ENCODE measurements at regions not wholly inside any gene's neighbourhood (a gene's known extent, or its start where the extent isn't known, plus 50 kb on each side); places are given as distances from the start of the nearest gene placed in this dataset.

DNA sequence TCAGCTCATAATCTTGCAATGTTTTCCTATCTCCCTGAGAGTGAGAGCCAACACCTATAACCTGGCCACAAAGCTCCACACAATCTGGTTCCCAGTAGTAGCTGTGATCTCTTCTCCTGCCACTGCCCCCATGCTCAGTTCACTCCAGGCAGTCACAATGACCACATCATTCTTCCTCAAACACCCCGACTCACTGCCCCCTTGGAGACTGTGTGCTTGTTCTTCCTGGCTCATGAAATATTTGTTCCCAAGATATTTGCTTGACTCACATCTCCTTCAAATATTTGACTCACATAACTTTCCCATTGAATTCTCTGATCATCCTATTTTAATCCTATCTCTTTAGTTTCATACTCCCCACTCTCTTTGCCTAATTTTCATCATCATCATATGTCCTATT lies 173.7 kb downstream of the AREG start:
- no peak for DNase-seq

DNA sequence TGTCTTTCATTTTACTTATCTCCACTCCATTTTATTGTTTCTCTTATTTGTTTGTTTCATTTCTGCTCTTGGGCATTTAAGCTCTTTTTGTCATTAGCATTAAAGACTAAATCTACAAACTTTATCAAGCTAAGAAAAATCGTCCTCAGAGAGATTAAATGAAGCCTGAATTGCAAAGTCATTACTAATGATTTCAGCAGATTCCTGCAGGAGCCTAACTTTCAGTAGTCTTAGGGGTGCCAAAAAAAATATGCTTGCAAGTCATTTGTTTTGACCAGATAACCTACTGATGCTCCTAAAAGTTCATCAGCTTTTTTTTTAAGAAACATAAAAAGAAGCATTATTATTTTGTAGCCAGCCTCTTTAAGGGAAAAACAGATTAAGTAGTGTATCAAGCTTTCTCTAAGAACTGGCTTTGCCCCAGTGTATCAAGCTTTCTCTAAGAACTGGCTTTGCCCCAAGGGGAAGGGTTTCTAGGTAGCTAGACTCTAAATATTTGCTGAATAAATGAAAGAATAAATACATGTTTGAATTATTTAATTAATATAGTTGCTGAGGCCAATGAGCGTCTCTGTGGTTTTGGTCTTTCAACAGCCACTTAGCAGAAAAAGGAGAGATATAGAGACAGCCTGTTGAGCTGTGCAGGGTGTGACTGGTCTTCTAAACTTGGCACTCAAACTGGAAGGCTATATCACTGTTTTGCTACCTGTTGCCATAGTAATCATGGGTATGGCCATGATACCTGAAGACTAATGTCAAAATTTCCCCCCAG lies 174.2 kb downstream of the BTC start:
- no peak for DNase-seq

DNA sequence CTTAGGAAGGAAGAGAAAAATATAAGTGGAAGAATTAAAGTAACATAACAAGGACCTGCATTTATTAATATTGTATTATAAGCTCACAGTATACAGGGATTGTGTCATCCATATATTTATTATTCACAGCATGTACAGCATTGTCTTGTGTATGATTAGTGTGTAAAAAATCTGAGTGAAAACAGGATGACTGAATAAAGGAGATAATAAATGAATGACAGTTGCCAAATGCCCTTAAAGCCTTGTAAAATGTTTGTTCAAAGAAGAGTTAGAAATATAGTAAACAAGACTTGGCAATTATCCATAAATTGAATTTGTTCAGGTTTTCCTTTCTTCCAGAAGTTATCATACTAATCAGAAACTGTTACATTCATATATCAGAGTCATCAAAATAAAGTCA lies 172.7 kb downstream of the BTC start:
- DNase-seq, result no peak

DNA sequence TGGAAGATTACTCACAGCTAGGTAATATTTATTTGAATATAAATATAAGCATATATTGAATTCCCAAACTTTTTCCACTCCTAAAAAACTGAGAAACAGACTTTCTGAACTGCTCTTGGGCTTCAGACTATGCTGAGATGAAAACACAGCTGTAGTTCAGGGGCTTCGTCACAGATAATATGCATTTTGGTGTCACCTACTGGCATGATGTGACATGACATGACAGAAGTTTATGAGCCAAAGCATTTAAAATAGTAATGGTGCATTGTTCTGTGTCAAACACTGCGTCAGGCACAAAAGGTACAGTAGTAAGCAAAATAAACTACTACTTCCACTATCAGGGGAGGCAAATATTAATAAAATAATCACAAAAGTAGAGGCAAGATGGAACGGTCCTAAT lies 171.3 kb downstream of the BTC start:
- no peak for DNase-seq

DNA sequence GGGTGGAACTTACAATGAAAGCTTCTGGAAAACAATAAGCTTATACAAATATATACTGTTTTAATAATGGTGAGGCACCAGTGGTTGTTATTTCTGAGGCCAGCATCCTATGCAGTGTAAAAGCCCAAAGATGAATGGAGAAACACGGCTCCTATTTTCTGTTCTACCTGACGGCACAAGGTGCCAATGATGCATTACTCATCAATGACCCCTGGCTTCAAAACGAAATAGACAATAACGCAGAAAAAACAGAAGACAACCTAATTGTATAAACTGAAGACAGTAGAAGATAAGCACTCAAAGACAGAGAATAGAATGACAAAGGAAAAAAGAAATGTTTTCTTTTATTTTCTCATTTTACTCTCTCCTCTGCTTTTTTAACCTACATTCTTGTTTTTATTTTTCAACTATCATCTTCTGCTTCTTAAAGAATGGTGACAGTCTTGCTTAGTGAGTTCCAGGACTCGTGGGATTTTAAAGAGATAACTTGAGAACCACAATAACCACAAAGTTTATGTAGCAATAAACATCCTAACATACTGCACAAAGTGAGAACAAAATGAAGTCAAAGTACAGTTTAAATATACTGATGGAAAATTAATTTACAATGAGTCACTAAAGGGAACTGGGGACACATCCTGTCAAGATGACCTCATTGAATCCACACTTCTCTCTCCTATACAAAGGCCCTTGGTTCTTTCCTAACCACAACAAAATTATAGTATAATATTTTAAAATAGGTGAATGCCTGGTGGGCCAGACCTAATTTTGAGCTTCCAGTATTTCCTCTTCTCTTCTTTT lies 169.8 kb downstream of the BTC start:
- DNase-seq, result no peak

DNA sequence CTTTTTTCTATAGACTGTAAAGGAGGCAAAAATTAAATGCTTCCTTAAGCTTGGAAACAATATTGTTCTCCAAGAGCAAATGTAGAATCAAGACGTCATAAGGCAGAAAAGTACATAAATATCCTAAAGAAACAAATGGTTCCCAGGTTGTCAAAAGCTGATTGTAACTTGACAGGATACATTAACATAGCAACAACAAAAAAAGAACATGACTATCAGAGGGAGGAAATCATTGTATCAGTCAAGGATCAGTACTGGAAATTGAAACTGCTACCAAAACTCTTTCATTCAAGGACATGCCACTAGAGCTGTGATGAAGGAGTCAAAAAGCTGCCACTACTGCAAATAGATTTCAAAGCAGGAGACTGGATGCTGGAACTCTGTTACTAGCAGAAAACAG lies 168.3 kb downstream of the BTC start:
- DNase-seq, result no peak

DNA sequence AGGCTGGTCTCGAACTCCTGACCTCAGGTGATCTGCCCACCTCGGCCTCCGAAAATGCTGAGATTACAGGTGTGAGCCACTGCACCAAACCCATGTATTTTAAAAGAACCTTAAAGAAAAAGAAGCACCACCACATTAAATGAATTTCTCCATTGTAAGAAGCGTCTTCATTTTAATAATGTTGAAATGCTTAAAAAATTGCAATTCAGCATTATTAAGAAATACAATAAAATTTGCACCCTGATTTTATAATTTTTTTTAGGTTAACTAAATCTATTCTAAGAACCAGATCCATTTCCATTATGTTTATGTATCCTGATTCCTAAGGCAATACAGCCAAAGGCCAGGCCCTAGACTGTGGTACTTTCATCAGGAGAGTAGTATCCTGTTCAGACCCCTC lies 167.2 kb downstream of the BTC start:
- no peak for DNase-seq

DNA sequence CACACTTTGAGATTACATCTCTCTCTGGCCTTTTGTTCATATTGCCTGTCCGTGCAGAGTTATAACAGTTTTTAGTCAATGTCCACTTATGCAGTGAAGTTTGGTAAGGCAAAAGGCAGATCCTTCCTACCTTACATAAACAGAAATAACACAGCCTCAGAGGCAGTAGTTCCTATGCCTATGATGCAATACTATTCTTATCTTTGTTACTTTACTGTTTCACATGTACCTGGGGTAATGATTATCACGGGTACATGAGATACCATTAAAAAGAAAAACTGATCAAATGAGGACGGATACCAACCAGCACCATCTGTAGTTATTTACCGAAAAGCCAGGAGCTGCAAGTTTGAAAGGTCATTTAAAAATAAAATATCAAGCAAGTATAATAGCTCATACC lies 166.8 kb downstream of the BTC start:
- no peak for DNase-seq

DNA sequence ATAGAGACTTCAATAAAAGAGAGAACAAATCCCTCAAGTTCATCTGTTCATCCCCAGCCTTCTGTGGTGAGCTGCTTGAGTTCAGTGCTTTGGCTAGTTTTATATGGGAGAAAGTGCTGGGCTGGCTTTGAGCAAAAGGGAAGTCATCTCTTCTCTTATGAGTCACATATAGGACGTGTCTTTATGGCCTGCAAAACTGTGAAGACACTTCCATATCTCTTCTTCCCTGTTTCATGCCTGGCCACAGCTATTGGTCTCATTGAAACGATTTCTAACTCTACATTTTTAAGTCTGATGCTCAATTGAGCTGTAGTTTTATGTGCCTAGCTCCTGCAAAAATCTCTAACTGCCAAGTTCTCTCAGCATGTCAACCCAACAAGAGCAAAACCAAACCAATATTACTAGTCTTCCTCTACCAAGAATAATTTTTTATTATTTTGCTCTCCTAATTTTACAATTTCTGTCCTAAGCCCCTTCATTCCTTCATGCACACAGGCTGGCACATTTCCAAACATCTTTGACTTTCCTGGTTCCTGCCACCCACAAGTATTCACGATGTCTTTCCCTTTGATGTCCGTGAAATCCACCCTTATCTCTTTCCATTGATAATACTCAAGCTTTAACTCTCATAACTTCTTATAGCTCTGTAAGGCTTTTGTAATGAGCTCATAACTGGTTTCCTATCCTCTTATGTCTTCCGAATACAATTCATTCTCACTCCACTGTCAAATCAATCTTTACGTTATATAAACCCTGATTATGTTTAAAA lies 165.3 kb downstream of the BTC start:
- no peak for DNase-seq

DNA sequence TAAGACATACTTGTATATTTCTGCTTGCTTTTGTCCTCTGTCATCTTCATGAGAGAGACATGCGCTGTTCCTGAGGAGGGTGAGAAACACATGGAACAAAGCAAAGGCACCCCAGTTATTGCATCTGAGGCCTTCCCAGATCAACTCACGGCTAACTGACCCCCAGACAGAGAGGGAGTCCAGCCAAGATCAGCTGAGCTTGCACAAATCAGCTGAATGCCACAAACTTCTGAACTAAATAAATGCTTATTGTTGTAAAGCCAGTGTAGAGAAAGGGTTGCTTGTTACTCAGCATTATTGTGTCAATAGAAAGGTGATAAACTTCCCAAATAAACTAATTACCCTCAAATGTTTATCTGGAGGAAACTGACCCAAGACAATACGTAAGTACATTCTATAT lies 163.8 kb downstream of the BTC start:
- no peak for DNase-seq

DNA sequence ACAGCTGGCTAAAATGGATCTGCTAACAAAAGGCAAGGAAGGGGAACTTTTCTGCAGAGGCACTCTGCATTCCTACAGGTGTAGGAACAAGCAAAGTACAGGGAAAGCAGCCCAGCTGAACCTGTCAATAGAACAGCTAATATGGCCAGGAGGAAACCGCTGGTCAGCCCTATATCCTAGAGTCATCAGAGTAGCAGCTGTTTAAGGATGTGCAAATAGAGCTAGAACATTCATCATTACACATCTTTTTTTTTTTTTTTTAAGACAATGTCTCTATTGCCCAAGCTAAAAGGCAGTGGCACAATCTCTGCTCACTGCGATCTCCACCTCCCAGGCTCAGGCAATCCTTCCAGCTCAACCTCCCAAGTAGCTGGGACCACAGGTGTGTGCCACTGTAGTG lies 163.0 kb downstream of the BTC start:
- no peak for DNase-seq

DNA sequence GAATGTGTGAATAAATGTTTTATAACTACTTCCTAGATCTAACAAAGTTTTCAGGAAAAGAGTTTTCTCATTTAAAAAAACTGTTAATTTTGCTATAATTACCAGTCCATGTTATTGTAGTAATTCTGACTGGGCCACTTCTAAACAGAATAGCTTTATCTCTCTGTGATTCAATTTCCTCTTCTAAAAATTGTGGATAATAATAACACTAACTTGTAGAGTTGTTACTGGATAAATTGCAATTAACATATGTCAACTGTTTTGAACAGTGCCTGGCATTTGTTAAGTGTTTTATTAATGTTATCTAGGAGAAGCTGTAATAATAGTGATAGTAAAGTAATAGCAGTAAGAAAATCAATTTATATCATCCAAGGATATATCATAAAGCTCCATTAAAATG lies 162.3 kb downstream of the BTC start:
- no peak for DNase-seq

DNA sequence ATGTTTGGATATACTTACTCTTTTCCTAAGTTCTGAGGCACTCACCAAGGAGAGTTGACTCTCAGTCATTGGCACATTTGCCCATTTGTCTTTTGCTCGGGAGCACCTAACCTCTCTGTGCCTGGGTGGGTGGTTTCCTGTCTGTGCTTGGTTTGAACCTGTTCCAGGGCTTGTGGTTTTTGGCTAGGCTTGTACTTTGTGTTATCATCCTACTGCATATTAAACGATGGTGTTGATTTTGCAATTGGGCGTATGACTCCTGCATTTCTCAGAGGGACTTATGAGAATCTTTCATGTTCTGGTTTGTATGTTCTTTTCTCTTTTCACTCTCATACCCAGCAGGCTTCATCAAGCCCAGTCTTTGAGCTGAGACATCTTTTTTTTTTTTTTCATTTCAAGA lies 161.7 kb downstream of the BTC start:
- DNase-seq, result peak in 1 of 4 experiments; percentile 1

DNA sequence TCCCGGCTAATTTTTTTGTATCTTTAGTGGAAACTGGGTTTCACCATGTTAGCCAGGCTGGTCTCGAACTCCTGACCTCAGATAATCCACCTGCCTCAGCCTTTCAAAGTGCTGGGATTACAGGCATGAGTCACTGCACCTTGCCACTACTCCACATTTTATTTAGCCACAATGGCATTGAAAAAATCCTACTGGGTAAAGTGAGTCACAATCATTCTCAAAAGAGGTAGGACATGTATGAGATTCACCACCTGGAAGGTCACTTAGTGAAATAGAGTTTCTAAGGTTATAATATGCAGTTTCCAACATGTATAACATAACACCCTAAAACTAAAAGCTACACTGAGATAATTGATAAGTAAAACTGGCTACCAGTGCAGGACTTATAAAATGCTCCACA lies 159.2 kb downstream of the BTC start:
- no peak for DNase-seq

DNA sequence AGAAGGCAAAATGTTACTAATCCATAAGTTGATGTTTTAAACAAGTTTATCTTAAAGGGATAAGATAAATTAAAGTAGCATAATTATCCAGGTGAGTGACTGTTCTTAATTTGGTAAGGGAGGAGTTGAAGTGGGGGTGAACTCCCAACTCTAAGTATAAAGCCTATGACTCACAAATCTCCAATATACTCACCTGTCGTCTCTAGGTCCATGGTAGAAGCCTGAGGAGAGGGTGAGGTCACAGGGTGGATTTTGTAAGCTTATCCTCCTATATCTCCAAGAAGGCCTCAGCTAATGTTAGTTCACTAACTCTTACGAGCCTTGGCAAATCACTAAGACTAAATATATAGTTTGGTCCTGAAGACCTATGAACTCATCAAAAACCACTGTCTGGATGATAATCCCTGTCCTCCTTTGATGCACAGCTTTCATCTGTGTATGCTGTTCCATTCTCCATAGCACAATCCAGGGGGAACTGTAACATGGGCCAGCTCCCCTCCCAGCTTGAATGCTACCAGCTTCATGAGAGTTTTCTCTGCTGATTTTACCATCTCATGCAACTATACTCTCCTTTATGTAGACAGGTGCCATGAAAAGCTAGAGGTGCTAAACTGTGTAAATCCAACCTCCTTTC lies 158.7 kb downstream of the BTC start:
- no peak for DNase-seq

DNA sequence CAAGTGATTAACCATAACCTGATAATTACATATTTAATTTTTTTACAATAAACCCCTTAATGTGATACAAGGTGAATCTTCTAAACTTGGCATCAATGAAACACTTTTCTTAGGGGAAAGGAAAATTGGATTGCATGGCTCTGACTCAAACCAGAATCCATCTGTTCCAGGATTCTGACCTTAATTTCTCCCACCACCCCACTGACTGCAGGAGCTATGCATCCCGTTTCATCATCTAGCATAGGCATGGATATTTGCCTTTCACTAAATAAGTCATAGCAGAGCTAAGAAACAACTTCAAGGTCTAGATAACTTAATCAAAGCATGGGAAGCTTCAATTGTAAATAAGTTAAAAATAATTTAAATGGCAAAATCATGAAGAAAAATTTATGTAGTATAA lies 156.3 kb downstream of the BTC start:
- DNase-seq, result no peak

DNA sequence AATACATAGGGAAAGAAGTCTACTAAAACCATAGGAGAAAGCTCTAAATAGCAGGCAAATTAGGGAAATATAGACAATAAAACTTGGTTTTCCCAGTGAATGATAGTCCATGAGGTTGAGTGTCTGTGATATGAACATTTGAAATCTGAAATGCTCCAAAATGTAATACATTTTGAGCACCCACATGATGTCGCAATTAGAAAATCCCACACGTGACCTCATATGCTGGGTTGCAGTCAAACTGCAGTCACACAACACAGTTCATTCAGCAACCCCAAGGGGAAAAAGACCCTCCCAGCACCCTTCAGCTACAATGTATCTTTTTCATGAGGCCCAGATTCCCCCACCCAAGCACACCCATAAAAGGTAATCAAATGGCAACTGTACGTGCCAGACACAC lies 155.6 kb downstream of the BTC start:
- DNase-seq, result no peak

DNA sequence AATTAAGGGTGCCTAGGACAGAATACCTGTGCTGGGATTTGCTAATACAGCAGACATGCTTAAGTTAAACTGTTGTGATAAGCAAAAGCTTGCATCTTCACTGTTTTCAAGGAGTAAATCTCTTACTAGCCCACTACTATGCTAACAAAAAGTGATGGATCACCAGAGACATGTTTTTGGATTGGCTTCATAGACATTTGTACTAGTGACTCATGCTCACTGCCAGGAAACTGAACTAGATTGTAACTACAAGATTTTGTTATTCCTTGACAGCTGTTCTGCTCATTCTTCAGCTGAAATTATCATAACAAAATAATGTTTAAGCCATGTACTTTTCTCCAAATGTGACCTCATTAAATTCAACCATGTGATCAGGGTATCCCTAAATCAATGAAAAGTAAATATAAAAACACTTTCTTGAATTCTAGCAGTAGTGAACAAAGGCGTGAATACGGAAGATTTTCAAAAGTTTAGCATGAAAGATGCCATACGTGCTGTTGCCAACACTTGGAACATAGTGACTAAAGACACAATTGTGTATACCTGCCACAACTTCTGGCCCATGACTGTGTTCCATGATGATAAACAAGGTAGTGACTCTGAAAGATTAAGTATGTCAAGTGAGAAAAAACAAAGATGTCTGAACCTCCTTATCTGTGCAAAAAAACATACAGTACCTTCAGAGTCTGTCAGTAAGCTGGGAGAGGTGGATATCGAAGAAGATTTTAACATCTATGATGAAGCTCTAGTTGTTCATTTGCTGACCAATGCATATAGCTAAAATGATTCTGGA lies 154.0 kb downstream of the BTC start:
- no peak for DNase-seq

DNA sequence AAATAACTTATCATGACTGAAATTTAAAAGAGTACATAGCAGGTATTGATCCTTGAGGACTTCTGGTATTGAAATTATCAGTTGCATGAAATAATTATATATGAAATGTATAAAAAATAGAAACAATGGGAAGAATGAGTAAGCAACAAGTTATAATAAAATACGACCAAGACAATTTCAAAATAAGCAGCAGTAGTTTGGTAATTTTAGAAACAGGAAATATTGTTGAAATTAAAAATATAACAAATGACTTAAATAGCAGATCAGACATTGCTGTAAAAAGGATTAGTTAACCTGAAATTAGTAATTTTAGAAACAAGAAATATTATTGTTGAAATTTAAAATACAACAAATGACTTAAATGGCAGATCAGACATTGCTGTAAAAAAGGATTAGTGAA lies 152.3 kb downstream of the BTC start:
- no peak for DNase-seq

DNA sequence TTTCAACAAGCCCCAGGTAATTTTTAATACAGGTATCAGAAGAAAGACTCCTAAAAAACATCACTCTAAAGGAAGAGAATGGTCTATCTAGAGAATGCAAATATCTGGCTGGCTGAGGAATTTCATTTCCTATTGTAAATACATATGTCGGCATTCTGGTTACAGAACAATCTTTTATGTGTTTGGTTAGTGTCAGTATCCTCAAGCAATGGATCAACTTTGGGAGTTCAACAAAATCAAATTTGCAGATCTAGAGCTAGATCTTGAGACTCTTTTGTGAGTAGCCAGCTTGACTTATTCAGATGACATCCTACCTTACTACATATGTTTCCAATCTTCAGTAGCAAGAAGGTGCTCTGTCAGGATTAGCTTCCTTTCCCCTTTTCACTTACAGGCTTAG lies 145.1 kb downstream of the BTC start:
- no peak for DNase-seq

DNA sequence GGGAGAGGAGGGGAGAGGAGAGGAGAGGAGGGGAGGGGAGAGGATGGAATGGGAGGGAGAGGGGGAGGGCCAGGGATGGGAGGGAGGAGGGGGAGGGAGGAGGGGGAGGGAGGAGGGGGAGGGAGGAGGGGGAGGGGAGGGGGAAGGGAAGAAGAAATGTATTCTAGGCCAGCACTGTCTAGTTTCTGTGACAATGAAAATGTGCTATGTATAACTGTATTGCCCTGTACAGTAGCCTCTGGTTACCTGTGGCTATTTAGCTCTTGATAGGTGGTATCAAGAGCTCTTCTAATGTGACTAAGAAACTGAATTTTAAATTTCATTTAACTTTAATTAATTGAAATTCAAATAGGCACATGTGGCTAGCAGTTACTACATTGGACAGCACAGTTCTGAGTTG lies 143.1 kb downstream of the BTC start:
- DNase-seq, result no peak
